HL-60 (cell line): ENCODE measurements at regions not wholly inside any gene's neighbourhood (a gene's known extent, or its start where the extent isn't known, plus 50 kb on each side); places are given as distances from the start of the nearest gene placed in this dataset.

Experiments
- DNase-seq, 2 experiments: peaks; one replicate each; pipeline ENCODE4 v3.0.0-alpha.2; 2010 to 2020; ENCODE audit warnings: low read depth in 1 of 2, low spot score in 1 of 2
- H3K27ac ChIP-seq: fragments of 250-450 bp; sonication (Bioruptor Pico); replicated peaks from 2 replicates; pipeline ENCODE4 v1.5.1; 2020; ENCODE audit warnings: mild to moderate bottlenecking, moderate library complexity
- H3K27me3 ChIP-seq: fragments of 250-450 bp; sonication (Bioruptor Pico); 2 replicates; pipeline ENCODE4 v1.5.1; 2021; ENCODE audit warnings: mild to moderate bottlenecking, moderate library complexity; ENCODE audit not compliant: insufficient read depth, poor library complexity, severe bottlenecking
- H3K4me3 ChIP-seq: replicated peaks from 2 replicates; pipeline ENCODE4 v1.5.1; 2011; ENCODE audit warnings: mild to moderate bottlenecking, control low read depth, low read length; ENCODE audit not compliant: insufficient read depth
- GABPA ChIP-seq: IDR thresholded peaks from 2 replicates; pipeline ENCODE4 v1.6.1; 2012; ENCODE audit warnings: low read depth
- POLR2AphosphoS5 ChIP-seq: IDR thresholded peaks from 2 replicates; pipeline ENCODE4 v1.6.1; 2012; ENCODE audit warnings: low read depth
- SPI1 ChIP-seq: IDR thresholded peaks from 2 replicates; pipeline ENCODE4 v1.6.1; 2012; ENCODE audit warnings: low read depth, mild to moderate bottlenecking, borderline replicate concordance
- TF ChIP-seq, protein P1 (sequence below): IDR thresholded peaks from 2 replicates; pipeline ENCODE4 v1.6.1; 2012; ENCODE audit warnings: low read depth; ENCODE audit not compliant: insufficient replicate concordance
- TF ChIP-seq, protein P2 (sequence below): IDR thresholded peaks from one replicate; pipeline ENCODE4 v1.5.1; 2011; ENCODE audit warnings: low read length, control low read depth, inconsistent platforms; ENCODE audit not compliant: insufficient read depth

DNA sequence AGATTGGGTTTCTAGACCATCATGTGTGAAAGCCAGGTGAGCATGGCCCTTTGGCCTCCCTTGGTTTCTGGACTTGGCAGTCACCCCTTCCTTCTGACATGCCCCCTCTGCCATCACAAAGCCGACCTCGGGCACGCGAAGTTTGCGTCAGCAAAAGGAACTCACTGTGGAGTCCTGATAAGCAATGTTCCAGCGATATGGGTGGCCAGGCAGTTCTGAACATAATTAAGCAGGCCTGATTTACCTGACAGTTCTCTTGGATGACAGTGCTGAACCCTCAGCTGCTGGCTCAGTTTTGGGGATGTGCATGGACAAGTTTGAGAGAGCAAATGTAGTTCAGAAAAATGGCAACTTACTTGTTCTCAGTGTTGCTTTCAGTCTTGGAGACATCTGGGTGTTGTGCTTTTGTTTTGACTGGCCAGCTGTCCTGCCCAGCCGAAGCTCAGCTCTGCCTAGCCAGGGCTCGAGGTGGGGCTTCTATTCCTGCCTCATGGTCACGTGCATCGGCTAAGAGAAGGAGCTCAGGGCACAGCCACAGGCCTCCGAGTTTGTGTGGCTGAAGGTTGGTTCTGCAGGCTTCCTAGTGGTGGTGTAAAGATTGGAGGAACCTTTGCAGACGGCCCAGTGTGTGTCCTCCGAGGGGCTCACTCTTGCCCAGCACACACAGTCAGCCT is 78.3 kb downstream of the CLDN34 start:
- TF ChIP-seq POLR2AphosphoS5: no peak
- no peak for TF ChIP-seq GABPA
- TF ChIP-seq SPI1: no peak
- TF ChIP-seq, protein P1, sequence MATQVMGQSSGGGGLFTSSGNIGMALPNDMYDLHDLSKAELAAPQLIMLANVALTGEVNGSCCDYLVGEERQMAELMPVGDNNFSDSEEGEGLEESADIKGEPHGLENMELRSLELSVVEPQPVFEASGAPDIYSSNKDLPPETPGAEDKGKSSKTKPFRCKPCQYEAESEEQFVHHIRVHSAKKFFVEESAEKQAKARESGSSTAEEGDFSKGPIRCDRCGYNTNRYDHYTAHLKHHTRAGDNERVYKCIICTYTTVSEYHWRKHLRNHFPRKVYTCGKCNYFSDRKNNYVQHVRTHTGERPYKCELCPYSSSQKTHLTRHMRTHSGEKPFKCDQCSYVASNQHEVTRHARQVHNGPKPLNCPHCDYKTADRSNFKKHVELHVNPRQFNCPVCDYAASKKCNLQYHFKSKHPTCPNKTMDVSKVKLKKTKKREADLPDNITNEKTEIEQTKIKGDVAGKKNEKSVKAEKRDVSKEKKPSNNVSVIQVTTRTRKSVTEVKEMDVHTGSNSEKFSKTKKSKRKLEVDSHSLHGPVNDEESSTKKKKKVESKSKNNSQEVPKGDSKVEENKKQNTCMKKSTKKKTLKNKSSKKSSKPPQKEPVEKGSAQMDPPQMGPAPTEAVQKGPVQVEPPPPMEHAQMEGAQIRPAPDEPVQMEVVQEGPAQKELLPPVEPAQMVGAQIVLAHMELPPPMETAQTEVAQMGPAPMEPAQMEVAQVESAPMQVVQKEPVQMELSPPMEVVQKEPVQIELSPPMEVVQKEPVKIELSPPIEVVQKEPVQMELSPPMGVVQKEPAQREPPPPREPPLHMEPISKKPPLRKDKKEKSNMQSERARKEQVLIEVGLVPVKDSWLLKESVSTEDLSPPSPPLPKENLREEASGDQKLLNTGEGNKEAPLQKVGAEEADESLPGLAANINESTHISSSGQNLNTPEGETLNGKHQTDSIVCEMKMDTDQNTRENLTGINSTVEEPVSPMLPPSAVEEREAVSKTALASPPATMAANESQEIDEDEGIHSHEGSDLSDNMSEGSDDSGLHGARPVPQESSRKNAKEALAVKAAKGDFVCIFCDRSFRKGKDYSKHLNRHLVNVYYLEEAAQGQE: no peak
- TF ChIP-seq, protein P2, sequence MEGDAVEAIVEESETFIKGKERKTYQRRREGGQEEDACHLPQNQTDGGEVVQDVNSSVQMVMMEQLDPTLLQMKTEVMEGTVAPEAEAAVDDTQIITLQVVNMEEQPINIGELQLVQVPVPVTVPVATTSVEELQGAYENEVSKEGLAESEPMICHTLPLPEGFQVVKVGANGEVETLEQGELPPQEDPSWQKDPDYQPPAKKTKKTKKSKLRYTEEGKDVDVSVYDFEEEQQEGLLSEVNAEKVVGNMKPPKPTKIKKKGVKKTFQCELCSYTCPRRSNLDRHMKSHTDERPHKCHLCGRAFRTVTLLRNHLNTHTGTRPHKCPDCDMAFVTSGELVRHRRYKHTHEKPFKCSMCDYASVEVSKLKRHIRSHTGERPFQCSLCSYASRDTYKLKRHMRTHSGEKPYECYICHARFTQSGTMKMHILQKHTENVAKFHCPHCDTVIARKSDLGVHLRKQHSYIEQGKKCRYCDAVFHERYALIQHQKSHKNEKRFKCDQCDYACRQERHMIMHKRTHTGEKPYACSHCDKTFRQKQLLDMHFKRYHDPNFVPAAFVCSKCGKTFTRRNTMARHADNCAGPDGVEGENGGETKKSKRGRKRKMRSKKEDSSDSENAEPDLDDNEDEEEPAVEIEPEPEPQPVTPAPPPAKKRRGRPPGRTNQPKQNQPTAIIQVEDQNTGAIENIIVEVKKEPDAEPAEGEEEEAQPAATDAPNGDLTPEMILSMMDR: no peak
- H3K27me3 ChIP-seq: no peaks in the 10 kb centered on the region
- no peak overlapping the region for H3K4me3 ChIP-seq
- no peak for DNase-seq
- H3K27ac ChIP-seq: no peak overlapping the region

DNA sequence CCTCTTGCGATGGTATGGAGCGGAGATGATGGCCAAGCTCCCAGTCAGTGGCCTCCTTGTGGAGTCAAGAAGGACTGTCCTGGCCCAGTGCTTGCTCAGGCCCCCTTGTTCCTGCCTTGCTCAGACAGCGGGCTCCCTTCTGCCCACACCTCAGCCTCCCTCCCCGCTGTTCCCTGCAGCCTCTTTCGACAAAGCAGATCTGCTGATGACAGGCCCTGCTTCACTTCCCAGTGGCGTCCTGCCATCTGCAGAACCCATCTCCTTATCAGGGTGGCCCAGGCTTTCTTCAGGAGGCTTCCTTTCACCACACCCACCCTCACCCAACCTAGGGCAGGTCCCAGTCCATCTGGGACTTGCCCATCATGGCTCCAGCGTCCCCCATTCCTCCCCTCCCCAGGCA is 80.0 kb downstream of the CLDN34 start:
- Histone ChIP-seq H3K4me3 (no peak overlapping the region), H3K27ac (no peak overlapping the region), H3K27me3 (no peaks in the 10 kb centered on the region)
- TF ChIP-seq, protein P2: no peak
- TF ChIP-seq SPI1 (no peak), GABPA (no peak), POLR2AphosphoS5 (no peak)
- TF ChIP-seq, protein P1: no peak
- no peak for DNase-seq

DNA sequence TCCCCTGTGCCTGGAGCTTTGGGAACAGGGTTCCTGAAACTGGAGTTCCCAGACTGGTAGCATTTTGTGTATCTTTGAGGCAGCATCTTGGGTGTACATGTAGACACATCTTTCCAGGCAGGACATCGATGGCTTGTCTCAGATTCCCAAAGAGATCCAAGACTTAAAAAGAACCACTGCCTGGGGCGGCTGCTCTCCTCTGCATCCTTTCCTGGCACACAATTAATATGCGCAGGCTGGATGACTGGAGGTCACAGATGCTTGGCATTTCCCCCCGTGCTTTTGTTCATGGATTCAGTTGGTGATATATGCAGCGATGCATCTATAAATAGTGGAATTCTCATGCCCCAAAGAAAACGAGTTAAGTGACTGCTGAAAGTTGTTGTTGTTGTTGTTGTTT is 80.5 kb downstream of the CLDN34 start:
- no peaks in the 10 kb centered on the region for H3K27me3 ChIP-seq
- DNase-seq: no peak
- H3K4me3 ChIP-seq: no peak overlapping the region
- TF ChIP-seq, protein P1: no peak
- no peak for TF ChIP-seq GABPA
- TF ChIP-seq, protein P2: no peak
- TF ChIP-seq POLR2AphosphoS5: no peak
- TF ChIP-seq SPI1: no peak
- no peak overlapping the region for H3K27ac ChIP-seq
